Neural progenitor cell (in vitro differentiated cells): ENCODE measurements at regions not wholly inside any gene's neighbourhood (a gene's known extent, or its start where the extent isn't known, plus 50 kb on each side); places are given as distances from the start of the nearest gene placed in this dataset.

ENCODE experiments used
- DNase-seq: peaks from one replicate; pipeline ENCODE4 v3.0.0-alpha.2; 2016; ENCODE audit warnings: low spot score
- H2AFZ ChIP-seq: fragments of 200-600 bp; sonication (generic); replicated peaks from 2 replicates; pipeline ENCODE4 v1.6.1; 2016; ENCODE audit warnings: antibody characterized with exemption
- H3F3A ChIP-seq: fragments of 200-600 bp; sonication (generic); 2 replicates; pipeline ENCODE4 v1.6.1; 2016; ENCODE audit warnings: antibody characterized with exemption, low read depth
- H3K27ac ChIP-seq: fragments of 200-600 bp; sonication (generic); 2 replicates; pipeline ENCODE4 v1.5.1; 2016; ENCODE audit warnings: mild to moderate bottlenecking
- H3K27me3 ChIP-seq: fragments of 200-600 bp; sonication (generic); 2 replicates; pipeline ENCODE4 v1.6.1; 2016; ENCODE audit warnings: mild to moderate bottlenecking, moderate library complexity
- H3K36me3 ChIP-seq: fragments of 200-600 bp; sonication (generic); 2 replicates; pipeline ENCODE4 v1.5.1; 2016
- H3K4me1 ChIP-seq: fragments of 200-600 bp; sonication (generic); 2 replicates; pipeline ENCODE4 v1.6.1; 2016; ENCODE audit warnings: mixed run types
- H3K4me2 ChIP-seq: fragments of 200-600 bp; sonication (generic); 2 replicates; pipeline ENCODE4 v1.6.1; 2016
- H3K4me3 ChIP-seq: fragments of 200-600 bp; sonication (generic); 2 replicates; pipeline ENCODE4 v1.5.1; 2016
- H3K79me2 ChIP-seq: fragments of 200-600 bp; sonication (generic); 2 replicates; pipeline ENCODE4 v1.6.1; 2016; ENCODE audit warnings: low read depth
- H3K9ac ChIP-seq: fragments of 200-600 bp; sonication (generic); 2 replicates; pipeline ENCODE4 v1.6.1; 2016
- H3K9me3 ChIP-seq: fragments of 200-600 bp; sonication (generic); 2 replicates; pipeline ENCODE4 v1.5.1; 2016; ENCODE audit warnings: low read depth
- H4K20me1 ChIP-seq: fragments of 200-600 bp; sonication (generic); 2 replicates; pipeline ENCODE4 v1.6.1; 2016; ENCODE audit warnings: low read depth
- H3K27ac Mint-ChIP-seq: 3 replicates; pipeline ENCODE4 v1.8.0; 2021; ENCODE audit warnings: mixed read lengths
- H3K27me3 Mint-ChIP-seq: 2 replicates; pipeline ENCODE4 v1.8.0; 2022; ENCODE audit warnings: low read depth, mild to moderate bottlenecking, inconsistent platforms, moderate library complexity, mixed read lengths; ENCODE audit not compliant: insufficient read depth
- H3K36me3 Mint-ChIP-seq: 3 replicates; pipeline ENCODE4 v1.8.0; 2021; ENCODE audit warnings: mixed read lengths
- H3K4me1 Mint-ChIP-seq: 3 replicates; pipeline ENCODE4 v1.8.0; 2021; ENCODE audit warnings: mixed read lengths
- H3K4me3 Mint-ChIP-seq: 3 replicates; pipeline ENCODE4 v1.8.0; 2021; ENCODE audit warnings: mild to moderate bottlenecking, moderate library complexity, mixed read lengths
- H3K9me3 Mint-ChIP-seq: 3 replicates; pipeline ENCODE4 v1.8.0; 2020; ENCODE audit warnings: mixed read lengths
- CTCF ChIP-seq: fragments of 200-600 bp; sonication (generic); IDR thresholded peaks from 2 replicates; pipeline ENCODE4 v1.5.1; 2017; ENCODE audit warnings: antibody characterized with exemption, mild to moderate bottlenecking
- EZH2 ChIP-seq: fragments of 200-600 bp; sonication (generic); IDR thresholded peaks from 2 replicates; pipeline ENCODE4 v1.6.1; 2017; ENCODE audit warnings: antibody characterized with exemption, mild to moderate bottlenecking, moderate library complexity
- EZH2phosphoT487 ChIP-seq: fragments of 200-600 bp; sonication (generic); IDR thresholded peaks from 2 replicates; pipeline ENCODE4 v1.6.1; 2017; ENCODE audit warnings: antibody characterized with exemption

GRCh38 chr2:215882689-215883088 is 130.7 kb downstream of the MREG start:
- Histone ChIP-seq H3K4me2 (no peak overlapping the region), H3K4me3 (no peak overlapping the region), H3K9ac (no peak overlapping the region), H3K27ac (no peak overlapping the region), H3K27me3 (no peaks in the 10 kb centered on the region), H2AFZ (no peak overlapping the region), H3F3A (no peaks in the 10 kb centered on the region), H3K36me3 (no peaks in the 10 kb centered on the region), H3K4me1 (no peaks in the 10 kb centered on the region), H4K20me1 (no peaks in the 10 kb centered on the region), H3K9me3 (no peaks in the 10 kb centered on the region), H3K79me2 (no peaks in the 10 kb centered on the region)
- Mint-ChIP-seq H3K36me3 (no peaks in the 10 kb centered on the region), H3K4me1 (peaks cover 14% of the 10 kb centered on the region), H3K9me3 (peaks cover 3% of the 10 kb centered on the region), H3K4me3 (no peak overlapping the region), H3K27ac (no peak overlapping the region), H3K27me3 (no peaks in the 10 kb centered on the region)
- TF ChIP-seq CTCF (no peak), EZH2phosphoT487 (no peak), EZH2 (no peak)
- no peak for DNase-seq

GRCh38 chr2:215881582-215881981 is 131.8 kb downstream of the MREG start:
- Histone ChIP-seq H3K4me2 (no peak overlapping the region), H2AFZ (no peak overlapping the region), H3K9ac (no peak overlapping the region), H3K27me3 (no peaks in the 10 kb centered on the region), H3K79me2 (no peaks in the 10 kb centered on the region), H3K4me1 (no peaks in the 10 kb centered on the region), H3F3A (no peaks in the 10 kb centered on the region), H4K20me1 (no peaks in the 10 kb centered on the region), H3K27ac (no peak overlapping the region), H3K4me3 (no peak overlapping the region), H3K36me3 (no peaks in the 10 kb centered on the region), H3K9me3 (no peaks in the 10 kb centered on the region)
- no peak overlapping the region for H3K4me3 Mint-ChIP-seq
- H3K27me3 Mint-ChIP-seq, result no peaks in the 10 kb centered on the region
- no peaks in the 10 kb centered on the region for H3K36me3 Mint-ChIP-seq
- peaks cover 14% of the 10 kb centered on the region for H3K4me1 Mint-ChIP-seq
- peaks cover 5% of the 10 kb centered on the region for H3K9me3 Mint-ChIP-seq
- H3K27ac Mint-ChIP-seq, result peak overlapping the region; percentile 17
- TF ChIP-seq EZH2phosphoT487 (no peak), EZH2 (no peak), CTCF (no peak)
- DNase-seq, result no peak

GRCh38 chr2:215880970-215881369 is 132.4 kb downstream of the MREG start:
- Histone ChIP-seq H3K9ac (no peak overlapping the region), H3K36me3 (no peaks in the 10 kb centered on the region), H3K9me3 (no peaks in the 10 kb centered on the region), H2AFZ (no peak overlapping the region), H3K4me2 (no peak overlapping the region), H3F3A (no peaks in the 10 kb centered on the region), H3K79me2 (no peaks in the 10 kb centered on the region), H3K4me3 (no peak overlapping the region), H4K20me1 (no peaks in the 10 kb centered on the region), H3K4me1 (no peaks in the 10 kb centered on the region), H3K27me3 (no peaks in the 10 kb centered on the region), H3K27ac (no peak overlapping the region)
- Mint-ChIP-seq H3K36me3 (no peaks in the 10 kb centered on the region), H3K4me1 (peaks cover 14% of the 10 kb centered on the region), H3K4me3 (no peak overlapping the region), H3K27me3 (no peaks in the 10 kb centered on the region), H3K9me3 (peaks cover 5% of the 10 kb centered on the region), H3K27ac (peak overlapping the region; percentile 17)
- TF ChIP-seq EZH2 (no peak), EZH2phosphoT487 (no peak), CTCF (no peak)
- DNase-seq, result no peak
